H1 (cell line): ENCODE measurements at regions not wholly inside any gene's neighbourhood (a gene's known extent, or its start where the extent isn't known, plus 50 kb on each side); places are given as distances from the start of the nearest gene placed in this dataset.

Experiments used
- CTCF ChIA-PET: fragments of 300-600 bp; sonication (Branson Sonifier 250); formaldehyde crosslinking; loops from one replicate; lab custom pipeline; 2021; ENCODE audit not compliant: partially characterized antibody; lab: Charles Lee
- POLR2A ChIA-PET: fragments of 300-600 bp; sonication (Branson Sonifier 250); formaldehyde crosslinking; loops from one replicate; lab custom pipeline; 2021; ENCODE audit warnings: inconsistent platforms; ENCODE audit not compliant: partially characterized antibody; lab: Charles Lee
- DNase-seq, 2 experiments: peaks; one replicate each; pipeline versions ENCODE4 v3.0.0 to v3.0.0-alpha.2; 2010 to 2022; ENCODE audit warnings: low spot score in 2 of 2, low read depth in 1 of 2, mixed read lengths in 1 of 2
- FAIRE-seq: peaks from 2 replicates; lab custom pipeline; 2011; peaks lifted over from hg19 to GRCh38; lab: Jason Lieb, UNC
- H2AFZ ChIP-seq: 2 replicates; pipeline ENCODE4 v1.8.1; 2012; ENCODE audit warnings: low read length, inconsistent platforms
- H2AK5ac ChIP-seq: 2 replicates; pipeline ENCODE4 v1.6.1; 2013; ENCODE audit warnings: low read depth, low read length
- H2BK120ac ChIP-seq: replicated peaks from 2 replicates; pipeline ENCODE3; 2013; ENCODE audit warnings: low read depth, low read length, inconsistent platforms
- H2BK12ac ChIP-seq: 2 replicates; pipeline ENCODE4 v1.6.1; 2013; ENCODE audit warnings: low read depth, low read length
- H2BK15ac ChIP-seq: 2 replicates; pipeline ENCODE4 v1.6.1; 2013; ENCODE audit warnings: low read length
- H2BK20ac ChIP-seq: 2 replicates; pipeline ENCODE4 v1.6.1; 2013; ENCODE audit warnings: low read length
- H2BK5ac ChIP-seq: 2 replicates; pipeline ENCODE4 v1.6.1; 2013; ENCODE audit warnings: low read depth, low read length
- H3K14ac ChIP-seq: 2 replicates; pipeline ENCODE4 v1.6.1; 2013; ENCODE audit warnings: inconsistent platforms; ENCODE audit not compliant: insufficient read length
- H3K18ac ChIP-seq: 2 replicates; pipeline ENCODE4 v1.6.1; 2013; ENCODE audit warnings: low read length; ENCODE audit errors: extremely low read depth
- H3K23ac ChIP-seq: 2 replicates; pipeline ENCODE4 v1.6.1; 2013; ENCODE audit warnings: inconsistent platforms; ENCODE audit not compliant: insufficient read length
- H3K23me2 ChIP-seq: 2 replicates; pipeline ENCODE4 v1.6.1; 2013; ENCODE audit warnings: low read depth, low read length
- H3K27ac ChIP-seq: 2 replicates; pipeline ENCODE4 v1.6.1; 2011; ENCODE audit warnings: low read depth, low read length, inconsistent platforms
- H3K27me3 ChIP-seq, 4 experiments: replicated peaks in 1 of 4; 1 replicate in 1 of 4; 2 replicates in 3 of 4; pipeline versions ENCODE4 v1.6.1 to v1.8.1; 2011 to 2013; ENCODE audit warnings: low read length in 3 of 4, mild to moderate bottlenecking in 3 of 4, inconsistent platforms in 2 of 4, mixed read lengths in 2 of 4, moderate library complexity in 1 of 4; ENCODE audit not compliant: control insufficient read depth in 3 of 4, insufficient read depth in 3 of 4; ENCODE audit errors: extremely low read depth in 1 of 4
- H3K36me3 ChIP-seq, 4 experiments: 2 replicates each; pipeline versions ENCODE4 v1.6.1 to v1.8.1; 2011 to 2013; ENCODE audit warnings: mild to moderate bottlenecking in 4 of 4, low read length in 3 of 4, moderate library complexity in 2 of 4, control low read depth in 1 of 4, inconsistent platforms in 1 of 4; ENCODE audit not compliant: insufficient read depth in 4 of 4, control insufficient read depth in 2 of 4
- H3K4ac ChIP-seq: replicated peaks from 2 replicates; pipeline ENCODE3; 2013; ENCODE audit warnings: low read length, low read depth, mixed read lengths, inconsistent platforms; ENCODE audit not compliant: insufficient read length
- H3K4me1 ChIP-seq, 4 experiments: replicated peaks in 1 of 4; 1 replicate in 1 of 4; 2 replicates in 3 of 4; pipeline versions ENCODE4 v1.6.1 to v1.8.1; 2011 to 2013; ENCODE audit warnings: low read length in 3 of 4, inconsistent platforms in 2 of 4, mixed read lengths in 1 of 4; ENCODE audit not compliant: insufficient read depth in 4 of 4, control insufficient read depth in 3 of 4
- H3K4me2 ChIP-seq, 2 experiments: 2 replicates each; pipeline versions ENCODE4 v1.6.1 to v1.8.1; 2011 to 2013; ENCODE audit warnings: low read depth in 2 of 2, low read length in 2 of 2, control low read depth in 1 of 2, inconsistent platforms in 1 of 2, mild to moderate bottlenecking in 1 of 2; ENCODE audit not compliant: insufficient read depth in 1 of 2
- H3K4me3 ChIP-seq, 4 experiments: fragments of 200-600, 300-600 bp in 1 of 4; sonication (generic), shearing (Covaris generic), sonication (Bioruptor Twin) in 1 of 4; 2 replicates each; pipeline versions ENCODE4 v1.5.1 to v1.8.1; 2011 to 2016; ENCODE audit warnings: low read length in 4 of 4, low read depth in 3 of 4, control low read depth in 2 of 4, inconsistent platforms in 2 of 4, mild to moderate bottlenecking in 2 of 4, mixed read lengths in 1 of 4, moderate library complexity in 1 of 4; ENCODE audit not compliant: insufficient read depth in 2 of 4; ENCODE audit errors: extremely low read depth in 1 of 4
- H3K56ac ChIP-seq: replicated peaks from 2 replicates; pipeline ENCODE3; 2013; ENCODE audit warnings: low read depth, mild to moderate bottlenecking, mixed read lengths, low read length, inconsistent platforms; ENCODE audit not compliant: insufficient read length
- H3K79me1 ChIP-seq: 2 replicates; pipeline ENCODE4 v1.6.1; 2013; ENCODE audit warnings: low read depth, low read length, control low read depth
- H3K79me2 ChIP-seq, 2 experiments: 2 replicates each; pipeline versions ENCODE4 v1.6.1 to v1.8.1; 2012 to 2013; ENCODE audit warnings: low read length in 2 of 2, mild to moderate bottlenecking in 2 of 2, inconsistent platforms in 1 of 2; ENCODE audit not compliant: insufficient read depth in 2 of 2, control insufficient read depth in 1 of 2
- H3K9ac ChIP-seq, 4 experiments: replicated peaks in 1 of 4; 1 replicate in 1 of 4; 2 replicates in 3 of 4; pipeline versions ENCODE4 v1.6.1 to v1.8.1; 2011 to 2013; ENCODE audit warnings: low read depth in 3 of 4, low read length in 3 of 4, control low read depth in 2 of 4, mild to moderate bottlenecking in 2 of 4, moderate library complexity in 2 of 4, inconsistent platforms in 1 of 4; ENCODE audit errors: extremely low read depth in 1 of 4
- H3K9me3 ChIP-seq, 2 experiments: 2 replicates each; pipeline versions ENCODE4 v1.6.1 to v1.8.1; 2012 to 2013; ENCODE audit warnings: mild to moderate bottlenecking in 2 of 2, moderate library complexity in 2 of 2, control low read depth in 1 of 2, inconsistent platforms in 1 of 2, low read depth in 1 of 2, low read length in 1 of 2, mixed read lengths in 1 of 2; ENCODE audit not compliant: insufficient read depth in 2 of 2
- H4K20me1 ChIP-seq, 2 experiments: replicated peaks in 1 of 2; 2 replicates each; pipeline versions ENCODE3 to v1.8.1; 2011 to 2013; ENCODE audit warnings: inconsistent platforms in 2 of 2, low read length in 2 of 2, mild to moderate bottlenecking in 1 of 2; ENCODE audit not compliant: insufficient read depth in 2 of 2, control insufficient read depth in 1 of 2
- H4K5ac ChIP-seq: 2 replicates; pipeline ENCODE4 v1.6.1; 2013; ENCODE audit warnings: low read length, low read depth, mixed read lengths, inconsistent platforms; ENCODE audit not compliant: insufficient read length
- H4K8ac ChIP-seq: 2 replicates; pipeline ENCODE4 v1.8.0; 2013; ENCODE audit warnings: mild to moderate bottlenecking, moderate library complexity, low read length, inconsistent platforms; ENCODE audit not compliant: insufficient read depth; ENCODE audit errors: extremely low read depth
- H4K91ac ChIP-seq: replicated peaks from 2 replicates; pipeline ENCODE3; 2013; ENCODE audit warnings: low read length, mixed read lengths, inconsistent platforms; ENCODE audit not compliant: insufficient read length
- NANOG ChIP-seq: IDR thresholded peaks from 2 replicates; pipeline ENCODE4 v1.6.1; 2011; ENCODE audit warnings: low read length, low read depth, mild to moderate bottlenecking, inconsistent platforms; ENCODE audit not compliant: insufficient read depth, poor library complexity, severe bottlenecking
- WGBS, 2 experiments: shearing (Covaris generic) in 1 of 2; methylation state at CpG; one replicate each; pipeline versions ENCODE4 v1.1.6 to v1.1.7; 2013 to 2015; ENCODE audit warnings: low lambda C conversion rate in 2 of 2, mixed read lengths in 2 of 2, inconsistent platforms in 1 of 2, low coverage in 1 of 2, missing lambda C conversion rate in 1 of 2; ENCODE audit not compliant: insufficient replicate concordance in 2 of 2, insufficient coverage in 1 of 2, insufficient read length in 1 of 2; ENCODE audit errors: extremely low coverage in 1 of 2, missing lambda C conversion rate in 1 of 2; 5-methylcytosine and 5-hydroxymethylcytosine counted together

- H3K23me2 ChIP-seq, result no peaks in the 10 kb centered on the region
- CTCF ChIA-PET, result interaction anchor here (0.7 to 1.2 kb wide), 5 partner anchors 18 to 663 kb away, joined by 3 to 4 read pairs (median 4); no protein-coding TSS in a partner anchor
- WGBS, 2 experiments, result 87% methylated on average over 9 of the region's 9 CpGs; no CpG with 5 or more reads in 1 of the 2 experiments
- peaks cover 0 to 16% (median 10%) of the 10 kb centered on the region in 4 experiments; a peak in 5 of 7 replicates for H3K4me1 ChIP-seq
- H2AFZ ChIP-seq, result no peak overlapping the region
- H4K20me1 ChIP-seq, result no peaks in the 10 kb centered on the region
- H2BK120ac ChIP-seq, result no peak overlapping the region
- H3K27me3 ChIP-seq, result no peaks in the 10 kb centered on the region
- no peak overlapping the region for H4K91ac ChIP-seq
- H3K4me2 ChIP-seq, result no peak overlapping the region
- H3K18ac ChIP-seq, result no peak overlapping the region
- no peak overlapping the region for H3K23ac ChIP-seq
- no peak overlapping the region for H4K8ac ChIP-seq
- peak overlapping the region; percentile 43; the same call in 1 of the 2 replicates for H2BK20ac ChIP-seq
- no peaks in the 10 kb centered on the region for H3K79me1 ChIP-seq
- H2BK15ac ChIP-seq, result 0 out of 2 replicates have a peak overlapping the region, but pooled peaks have one; percentile 31
- no peak overlapping the region for H3K4me3 ChIP-seq
- H3K4ac ChIP-seq, result no peak overlapping the region
- no peaks in the 10 kb centered on the region for H3K79me2 ChIP-seq
- H2BK12ac ChIP-seq, result no peak overlapping the region
- H2AK5ac ChIP-seq, result no peak overlapping the region
- DNase-seq (no peak), FAIRE-seq (no peak)
- H4K5ac ChIP-seq, result no peak overlapping the region
- H3K9ac ChIP-seq, result no peak overlapping the region
- H3K36me3 ChIP-seq, result no peaks in the 10 kb centered on the region
- no peak overlapping the region for H3K56ac ChIP-seq
- H3K27ac ChIP-seq, result no peak overlapping the region
- H2BK5ac ChIP-seq, result no peak overlapping the region
- TF ChIP-seq NANOG, result no peak
- H3K9me3 ChIP-seq, result no peaks in the 10 kb centered on the region
- no peak overlapping the region for H3K14ac ChIP-seq
- POLR2A ChIA-PET, result no interaction called here
These were observed 103.2 kb upstream of the KIRREL3 start for GRCh38 chr11:127103586-127104388.
